GM23248 (cell line): ENCODE measurements at regions not wholly inside any gene's neighbourhood (a gene's known extent, or its start where the extent isn't known, plus 50 kb on each side); places are given as distances from the start of the nearest gene placed in this dataset.

Source experiments
- DNase-seq: peaks from one replicate; pipeline ENCODE4 v3.0.0-alpha.2; 2015
- H2AFZ ChIP-seq: fragments of 200-600 bp; sonication (generic); 2 replicates; pipeline ENCODE4 v1.6.1; 2016; ENCODE audit warnings: antibody characterized with exemption
- H3F3A ChIP-seq: fragments of 200-600 bp; sonication (generic); 2 replicates; pipeline ENCODE4 v1.6.1; 2016; ENCODE audit warnings: mild to moderate bottlenecking, antibody characterized with exemption, mixed run types; ENCODE audit not compliant: insufficient read depth
- H3K27ac ChIP-seq: fragments of 200-600 bp; sonication (generic); 2 replicates; pipeline ENCODE4 v1.5.1; 2016; ENCODE audit warnings: mild to moderate bottlenecking
- H3K27me3 ChIP-seq: fragments of 200-600 bp; sonication (generic); replicated peaks from 2 replicates; pipeline ENCODE4 v1.6.1; 2016; ENCODE audit warnings: mild to moderate bottlenecking; ENCODE audit not compliant: insufficient read depth
- H3K36me3 ChIP-seq: fragments of 200-600 bp; sonication (generic); 2 replicates; pipeline ENCODE4 v1.6.1; 2016; ENCODE audit warnings: low read depth, mild to moderate bottlenecking
- H3K4me1 ChIP-seq: fragments of 200-600 bp; sonication (generic); 2 replicates; pipeline ENCODE4 v1.6.1; 2016; ENCODE audit warnings: mild to moderate bottlenecking; ENCODE audit not compliant: insufficient read depth
- H3K4me2 ChIP-seq: fragments of 200-600 bp; sonication (generic); one replicate; pipeline ENCODE4 v1.6.1; 2016; ENCODE audit warnings: mild to moderate bottlenecking; ENCODE audit not compliant: unreplicated experiment
- H3K4me3 ChIP-seq: fragments of 200-600 bp; sonication (generic); 2 replicates; pipeline ENCODE4 v1.5.1; 2016; ENCODE audit warnings: mild to moderate bottlenecking
- H3K79me2 ChIP-seq: fragments of 200-600 bp; sonication (generic); 2 replicates; pipeline ENCODE4 v1.6.1; 2016; ENCODE audit warnings: mild to moderate bottlenecking; ENCODE audit not compliant: insufficient read depth
- H3K9ac ChIP-seq: fragments of 200-600 bp; sonication (generic); 2 replicates; pipeline ENCODE4 v1.6.1; 2016; ENCODE audit warnings: mild to moderate bottlenecking
- H3K9me2 ChIP-seq: fragments of 200-600 bp; sonication (generic); 2 replicates; pipeline ENCODE4 v1.6.1; 2016; ENCODE audit warnings: mixed run types, mild to moderate bottlenecking, moderate library complexity; ENCODE audit not compliant: insufficient read depth
- H3K9me3 ChIP-seq: fragments of 200-600 bp; sonication (generic); one replicate; pipeline ENCODE4 v1.6.1; 2017; ENCODE audit warnings: low read depth
- H4K20me1 ChIP-seq: fragments of 200-600 bp; sonication (generic); 2 replicates; pipeline ENCODE4 v1.6.0; 2016; ENCODE audit not compliant: insufficient read depth
- EZH2 ChIP-seq: fragments of 200-600 bp; sonication (generic); IDR thresholded peaks from 2 replicates; pipeline ENCODE4 v1.6.1; 2018; ENCODE audit warnings: antibody characterized with exemption, mild to moderate bottlenecking; ENCODE audit not compliant: insufficient read depth, poor library complexity, severe bottlenecking
- EZH2phosphoT487 ChIP-seq: fragments of 200-600 bp; sonication (generic); IDR thresholded peaks from 2 replicates; pipeline ENCODE4 v1.6.1; 2018; ENCODE audit warnings: antibody characterized with exemption, moderate library complexity, mild to moderate bottlenecking, low read depth; ENCODE audit not compliant: insufficient read depth
- WGBS, 2 experiments: methylation state at CpG; one replicate each; pipeline ENCODE4 v1.1.6; 2015 to 2017; ENCODE audit warnings: low lambda C conversion rate in 2 of 2, low coverage in 1 of 2; ENCODE audit errors: missing lambda C conversion rate in 2 of 2; 5-methylcytosine and 5-hydroxymethylcytosine counted together
- in situ Hi-C: fragments of 300-500 bp; cut with MboI; formaldehyde crosslinking; loops from 2 replicates; pipeline ENCODE4 v1.15.0; 2020

GRCh38 chr6:132140189-132140588 is 189.0 kb upstream of the CCN2 start:
- no peak overlapping the region for H3K9ac ChIP-seq
- no peak for TF ChIP-seq EZH2phosphoT487
- TF ChIP-seq EZH2, result no peak
- no peaks in the 10 kb centered on the region for H3K79me2 ChIP-seq
- no peak for DNase-seq
- no peaks in the 10 kb centered on the region for H3K27me3 ChIP-seq
- WGBS, 2 experiments, result 90 to 96% methylated on average over 3 of the region's 3 CpGs
- H3K9me2 ChIP-seq, result no peaks in the 10 kb centered on the region
- no peak overlapping the region for H3K4me2 ChIP-seq
- in situ Hi-C loops, result loop anchor here (25.0 kb wide), 1 partner anchor 178 kb away; the partner anchor contains the start of gene CCN2
- no peak overlapping the region for H3K27ac ChIP-seq
- no peak overlapping the region for H3K4me3 ChIP-seq
- no peak overlapping the region for H2AFZ ChIP-seq
- peaks cover 25% of the 10 kb centered on the region for H3K4me1 ChIP-seq
- H3F3A ChIP-seq, result peaks cover 3% of the 10 kb centered on the region; the same call in 1 of the 2 replicates
- H3K9me3 ChIP-seq, result no peaks in the 10 kb centered on the region
- H3K36me3 ChIP-seq, result no peaks in the 10 kb centered on the region
- no peaks in the 10 kb centered on the region for H4K20me1 ChIP-seq

- Histone ChIP-seq H3F3A (peaks cover 3% of the 10 kb centered on the region; the same call in 1 of the 2 replicates), H3K4me1 (peaks cover 29% of the 10 kb centered on the region), H3K9me3 (no peaks in the 10 kb centered on the region), H4K20me1 (no peaks in the 10 kb centered on the region), H3K36me3 (no peaks in the 10 kb centered on the region), H3K27me3 (no peaks in the 10 kb centered on the region), H3K9ac (no peak overlapping the region), H2AFZ (no peak overlapping the region), H3K4me2 (no peak overlapping the region), H3K9me2 (no peaks in the 10 kb centered on the region), H3K79me2 (no peaks in the 10 kb centered on the region), H3K4me3 (no peak overlapping the region), H3K27ac (no peak overlapping the region)
- WGBS, 2 experiments, result 35 to 39% methylated on average over 2 of the region's 2 CpGs
- in situ Hi-C loops, result loop anchor here (25.0 kb wide), 1 partner anchor 177 kb away; the partner anchor contains the start of gene CCN2
- no peak for DNase-seq
- no peak for TF ChIP-seq EZH2
- no peak for TF ChIP-seq EZH2phosphoT487
Measured at GRCh38 chr6:132139611-132140010, 188.4 kb upstream of the CCN2 start.

GRCh38 chr6:132136981-132137380 is 185.8 kb upstream of the CCN2 start:
- peaks cover 20% of the 10 kb centered on the region for H3F3A ChIP-seq
- DNase-seq, result peak; percentile 59
- in situ Hi-C loops, result loop anchor here (25.0 kb wide), 1 partner anchor 175 kb away; the partner anchor contains the start of gene CCN2
- no peaks in the 10 kb centered on the region for H4K20me1 ChIP-seq
- WGBS, 2 experiments, result 49 to 52% methylated on average over 3 of the region's 3 CpGs
- H3K4me1 ChIP-seq, result peaks cover 46% of the 10 kb centered on the region
- H3K27me3 ChIP-seq, result no peaks in the 10 kb centered on the region
- no peaks in the 10 kb centered on the region for H3K36me3 ChIP-seq
- no peak overlapping the region for H3K4me3 ChIP-seq
- no peaks in the 10 kb centered on the region for H3K79me2 ChIP-seq
- H3K9me3 ChIP-seq, result no peaks in the 10 kb centered on the region
- H3K4me2 ChIP-seq, result peak overlapping the region; percentile 26
- no peak for TF ChIP-seq EZH2
- TF ChIP-seq EZH2phosphoT487, result no peak
- no peak overlapping the region for H3K9ac ChIP-seq
- no peak overlapping the region for H2AFZ ChIP-seq
- no peak overlapping the region for H3K27ac ChIP-seq
- no peaks in the 10 kb centered on the region for H3K9me2 ChIP-seq

- H3K79me2 ChIP-seq, result no peaks in the 10 kb centered on the region
- H3K27me3 ChIP-seq, result no peaks in the 10 kb centered on the region
- no peaks in the 10 kb centered on the region for H3K9me2 ChIP-seq
- DNase-seq, result no peak
- no peak overlapping the region for H3K4me3 ChIP-seq
- peaks cover 33% of the 10 kb centered on the region for H3F3A ChIP-seq
- no peak overlapping the region for H3K4me2 ChIP-seq
- peaks cover 59% of the 10 kb centered on the region for H3K4me1 ChIP-seq
- no peaks in the 10 kb centered on the region for H3K36me3 ChIP-seq
- H3K9me3 ChIP-seq, result no peaks in the 10 kb centered on the region
- H2AFZ ChIP-seq, result no peak overlapping the region
- TF ChIP-seq EZH2phosphoT487 (no peak), EZH2 (no peak)
- WGBS, 2 experiments, result 80 to 85% methylated on average over 6 of the region's 6 CpGs
- in situ Hi-C loops, result loop anchor here (25.0 kb wide), 1 partner anchor 173 kb away; the partner anchor contains the start of gene CCN2
- H4K20me1 ChIP-seq, result no peaks in the 10 kb centered on the region
- H3K27ac ChIP-seq, result no peak overlapping the region
- H3K9ac ChIP-seq, result no peak overlapping the region
Measured at GRCh38 chr6:132135409-132135808, 184.2 kb upstream of the CCN2 start.
